Prostate gland (tissue), 2 donors: ENCODE measurements at regions not wholly inside any gene's neighbourhood (a gene's known extent, or its start where the extent isn't known, plus 50 kb on each side); places are given as distances from the start of the nearest gene placed in this dataset.

ENCODE experiments used
- CTCF ChIP-seq, 4 experiments: fragments of 200-600 bp in 2 of 4; fragments of 450-650 bp in 2 of 4; sonication (generic) in 2 of 4; IDR thresholded peaks; 1 replicate in 3 of 4; 2 replicates in 1 of 4; pipeline ENCODE4 v1.5.1; 2016 to 2019; ENCODE audit warnings: antibody characterized with exemption in 4 of 4, mild to moderate bottlenecking in 2 of 4, moderate library complexity in 2 of 4
- POLR2AphosphoS5 ChIP-seq: sonication (generic); formaldehyde crosslinking; IDR thresholded peaks from one replicate; pipeline ENCODE4 v1.6.1; 2017; ENCODE audit warnings: antibody characterized with exemption

GRCh38 chr2:176583607-176584006, 314.4 kb downstream of the MTX2 start:
- no peak for TF ChIP-seq CTCF (IDR thresholded peaks at IDR 0.05)
- TF ChIP-seq POLR2AphosphoS5 = no peak
